Upper lobe of left lung (tissue), 4 donors: ENCODE measurements at regions not wholly inside any gene's neighbourhood (a gene's known extent, or its start where the extent isn't known, plus 50 kb on each side); places are given as distances from the start of the nearest gene placed in this dataset.

Experiments used
- CTCF ChIP-seq, 6 experiments: fragments of 450-650 bp in 4 of 6; fragments of 200-600 bp in 2 of 6; sonication (generic) in 2 of 6; IDR thresholded peaks; one replicate each; pipeline ENCODE4 v1.5.1; 2016 to 2019; ENCODE audit warnings: antibody characterized with exemption in 6 of 6
- POLR2A ChIP-seq, 4 donors: fragments of 450-650 bp; IDR thresholded peaks; one replicate each; pipeline ENCODE4 v1.5.1; 2016 to 2017; ENCODE audit warnings: antibody characterized with exemption in 4 of 4, mild to moderate bottlenecking in 2 of 4

DNA sequence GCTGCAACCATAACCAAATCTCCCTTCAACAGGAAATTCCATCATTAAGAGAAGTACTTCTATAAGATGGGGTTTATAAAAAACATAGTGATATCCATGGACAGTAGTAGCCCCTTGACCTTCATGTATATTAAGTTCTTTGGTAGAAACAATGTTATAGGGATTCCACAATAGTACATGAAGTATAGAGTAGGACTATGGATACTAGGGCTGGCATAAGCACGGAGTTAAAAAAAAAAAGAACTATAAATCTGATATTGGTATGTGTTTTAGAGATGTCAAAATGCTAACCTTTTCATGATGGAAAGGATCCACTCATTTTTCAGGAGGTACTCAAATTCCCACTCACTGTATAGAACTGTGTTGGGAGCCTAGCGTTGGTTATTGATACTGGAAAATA is 337.6 kb downstream of the FGF10 start:
- TF ChIP-seq CTCF (IDR thresholded peaks at IDR 0.05) (no peak), POLR2A (IDR thresholded peaks at IDR 0.05) (no peak)
